ENCODE measurements at regions not wholly inside any gene's neighbourhood (a gene's known extent, or its start where the extent isn't known, plus 50 kb on each side); places are given as distances from the start of the nearest gene placed in this dataset.
"Not testable (repeated sequence)": the region's sequence is repeated elsewhere in the genome, so short reads cannot be mapped to it uniquely, and the experiment has no call there.

GRCh38 chr14:70269582-70269981 is 80.8 kb upstream of the SLC8A3 start:
- DNase-seq (ENCODE audit: low spot score), result no peak

GRCh38 chr14:70268760-70269159 is 80.0 kb upstream of the SLC8A3 start:
- DNase-seq (ENCODE audit: low spot score), result no peak

GRCh38 chr14:70266157-70266556 is 77.4 kb upstream of the SLC8A3 start:
- DNase-seq (ENCODE audit: low spot score), result no peak

- no peak for DNase-seq (ENCODE audit: low spot score)
These were observed 76.7 kb upstream of the SLC8A3 start for GRCh38 chr14:70265422-70265821.

- DNase-seq (ENCODE audit: low spot score), result no peak
These were observed 70.7 kb upstream of the SLC8A3 start for GRCh38 chr14:70259420-70259819.

- peak; percentile 50 for DNase-seq (ENCODE audit: low spot score)
These were observed 68.8 kb upstream of the SLC8A3 start for GRCh38 chr14:70257526-70257925.

GRCh38 chr14:70256601-70257000 is 67.8 kb upstream of the SLC8A3 start:
- no peak for DNase-seq (ENCODE audit: low spot score)

GRCh38 chr14:70255071-70256057 is 66.6 kb upstream of the SLC8A3 start:
- not testable (repeated sequence) for DNase-seq (ENCODE audit: low spot score)

- DNase-seq (ENCODE audit: low spot score), result no peak
These were observed 65.8 kb upstream of the SLC8A3 start for GRCh38 chr14:70254476-70254961.

- not testable (repeated sequence) for DNase-seq (ENCODE audit: low spot score)
These were observed 64.8 kb upstream of the SLC8A3 start for GRCh38 chr14:70253547-70253946.

GRCh38 chr14:70245026-70245425 is 56.3 kb upstream of the SLC8A3 start:
- no peak for DNase-seq (ENCODE audit: low spot score)

GRCh38 chr14:70239802-70240201 is 51.1 kb upstream of the SLC8A3 start:
- peak; percentile 59 for DNase-seq (ENCODE audit: low spot score)

GRCh38 chr14:70238635-70239034 is 49.9 kb upstream of the SLC8A3 start:
- DNase-seq (ENCODE audit: low spot score), result not testable (repeated sequence)
